DOHH2 (cell line): ENCODE measurements at regions not wholly inside any gene's neighbourhood (a gene's known extent, or its start where the extent isn't known, plus 50 kb on each side); places are given as distances from the start of the nearest gene placed in this dataset.

Experiments used
- EZH2phosphoT487 ChIP-seq: fragments of 200-600 bp; sonication (generic); IDR thresholded peaks from 2 replicates; pipeline ENCODE4 v1.6.1; 2017; ENCODE audit warnings: borderline replicate concordance, mild to moderate bottlenecking, antibody characterized with exemption, low read length, moderate library complexity, mixed read lengths
- TF ChIP-seq, protein P1 (sequence below): fragments of 200-600 bp; sonication (generic); IDR thresholded peaks from one replicate; pipeline ENCODE4 v1.5.1; 2014; ENCODE audit warnings: antibody characterized with exemption, mild to moderate bottlenecking, low read depth, low read length; ENCODE audit not compliant: poor library complexity, severe bottlenecking

- TF ChIP-seq, protein P1, sequence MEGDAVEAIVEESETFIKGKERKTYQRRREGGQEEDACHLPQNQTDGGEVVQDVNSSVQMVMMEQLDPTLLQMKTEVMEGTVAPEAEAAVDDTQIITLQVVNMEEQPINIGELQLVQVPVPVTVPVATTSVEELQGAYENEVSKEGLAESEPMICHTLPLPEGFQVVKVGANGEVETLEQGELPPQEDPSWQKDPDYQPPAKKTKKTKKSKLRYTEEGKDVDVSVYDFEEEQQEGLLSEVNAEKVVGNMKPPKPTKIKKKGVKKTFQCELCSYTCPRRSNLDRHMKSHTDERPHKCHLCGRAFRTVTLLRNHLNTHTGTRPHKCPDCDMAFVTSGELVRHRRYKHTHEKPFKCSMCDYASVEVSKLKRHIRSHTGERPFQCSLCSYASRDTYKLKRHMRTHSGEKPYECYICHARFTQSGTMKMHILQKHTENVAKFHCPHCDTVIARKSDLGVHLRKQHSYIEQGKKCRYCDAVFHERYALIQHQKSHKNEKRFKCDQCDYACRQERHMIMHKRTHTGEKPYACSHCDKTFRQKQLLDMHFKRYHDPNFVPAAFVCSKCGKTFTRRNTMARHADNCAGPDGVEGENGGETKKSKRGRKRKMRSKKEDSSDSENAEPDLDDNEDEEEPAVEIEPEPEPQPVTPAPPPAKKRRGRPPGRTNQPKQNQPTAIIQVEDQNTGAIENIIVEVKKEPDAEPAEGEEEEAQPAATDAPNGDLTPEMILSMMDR: no peak
- TF ChIP-seq EZH2phosphoT487: no peak
These were observed 426.6 kb upstream of the WWC1 start for GRCh38 chr5:167864801-167865200.
